ENCODE measurements at regions not wholly inside any gene's neighbourhood (a gene's known extent, or its start where the extent isn't known, plus 50 kb on each side); places are given as distances from the start of the nearest gene placed in this dataset.

DNA sequence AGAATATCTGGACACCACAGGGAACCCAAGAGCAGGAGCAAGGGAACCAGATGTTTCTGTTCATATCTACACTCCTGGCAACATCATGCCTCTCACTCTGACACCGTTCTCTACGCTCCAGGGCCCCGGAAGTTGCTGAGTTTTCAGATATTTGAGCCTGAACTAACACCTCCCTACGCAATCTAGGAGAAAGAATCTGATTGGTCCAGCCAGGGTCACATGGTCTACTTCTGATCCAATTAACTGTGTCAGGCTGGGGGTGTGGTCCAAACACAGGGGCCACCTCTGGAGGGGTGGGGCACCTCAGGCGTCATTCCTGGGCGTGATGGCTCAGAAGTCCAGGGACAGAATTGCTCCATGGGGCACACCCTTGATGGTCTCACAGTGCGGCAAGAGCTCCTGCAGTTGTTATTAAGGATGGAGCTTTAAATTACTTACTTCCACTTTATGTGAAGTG, 165.5 kb downstream of the PTPN11 start:
- TF ChIP-seq, protein P1, sequence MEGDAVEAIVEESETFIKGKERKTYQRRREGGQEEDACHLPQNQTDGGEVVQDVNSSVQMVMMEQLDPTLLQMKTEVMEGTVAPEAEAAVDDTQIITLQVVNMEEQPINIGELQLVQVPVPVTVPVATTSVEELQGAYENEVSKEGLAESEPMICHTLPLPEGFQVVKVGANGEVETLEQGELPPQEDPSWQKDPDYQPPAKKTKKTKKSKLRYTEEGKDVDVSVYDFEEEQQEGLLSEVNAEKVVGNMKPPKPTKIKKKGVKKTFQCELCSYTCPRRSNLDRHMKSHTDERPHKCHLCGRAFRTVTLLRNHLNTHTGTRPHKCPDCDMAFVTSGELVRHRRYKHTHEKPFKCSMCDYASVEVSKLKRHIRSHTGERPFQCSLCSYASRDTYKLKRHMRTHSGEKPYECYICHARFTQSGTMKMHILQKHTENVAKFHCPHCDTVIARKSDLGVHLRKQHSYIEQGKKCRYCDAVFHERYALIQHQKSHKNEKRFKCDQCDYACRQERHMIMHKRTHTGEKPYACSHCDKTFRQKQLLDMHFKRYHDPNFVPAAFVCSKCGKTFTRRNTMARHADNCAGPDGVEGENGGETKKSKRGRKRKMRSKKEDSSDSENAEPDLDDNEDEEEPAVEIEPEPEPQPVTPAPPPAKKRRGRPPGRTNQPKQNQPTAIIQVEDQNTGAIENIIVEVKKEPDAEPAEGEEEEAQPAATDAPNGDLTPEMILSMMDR (IDR thresholded peaks at IDR 0.05) = no peak
- no peak for TF ChIP-seq POLR2A (IDR thresholded peaks at IDR 0.05)
